GM18873 (cell line): ENCODE measurements at regions not wholly inside any gene's neighbourhood (a gene's known extent, or its start where the extent isn't known, plus 50 kb on each side); places are given as distances from the start of the nearest gene placed in this dataset.

Experiments
- ATAC-seq: cut with Tn5 transposase; IDR thresholded peaks from one replicate; pipeline ENCODE4 v1.9.1; 2021; ENCODE audit warnings: mild to moderate bottlenecking, moderate library complexity, moderate number of reproducible peaks; ENCODE audit not compliant: unreplicated experiment, low FRiP score

- no peak for ATAC-seq
Measured at GRCh38 chr10:83346266-83346910, 792.9 kb upstream of the GHITM start.

- no peak for ATAC-seq
Measured at GRCh38 chr10:83352588-83352987, 786.7 kb upstream of the GHITM start.

GRCh38 chr10:83354456-83354855 lies 784.9 kb upstream of the GHITM start:
- ATAC-seq = no peak

GRCh38 chr10:83357004-83357403 lies 782.3 kb upstream of the GHITM start:
- no peak for ATAC-seq

- no peak for ATAC-seq
Measured at GRCh38 chr10:83357627-83358026, 781.7 kb upstream of the GHITM start.

GRCh38 chr10:83367036-83367435 lies 772.3 kb upstream of the GHITM start:
- no peak for ATAC-seq

- no peak for ATAC-seq
Measured at GRCh38 chr10:83371696-83372490, 767.4 kb upstream of the GHITM start.

GRCh38 chr10:83372646-83373045 lies 766.7 kb upstream of the GHITM start:
- no peak for ATAC-seq

GRCh38 chr10:83373671-83374070 lies 765.6 kb upstream of the GHITM start:
- ATAC-seq = no peak

- no peak for ATAC-seq
Measured at GRCh38 chr10:83374741-83375140, 764.6 kb upstream of the GHITM start.

- no peak for ATAC-seq
Measured at GRCh38 chr10:83375274-83375673, 764.0 kb upstream of the GHITM start.

- ATAC-seq = no peak
Measured at GRCh38 chr10:83397806-83398205, 741.5 kb upstream of the GHITM start.

- ATAC-seq = no peak
Measured at GRCh38 chr10:83410570-83410969, 728.7 kb upstream of the GHITM start.

- no peak for ATAC-seq
Measured at GRCh38 chr10:83425306-83425705, 714.0 kb upstream of the GHITM start.

- ATAC-seq = no peak
Measured at GRCh38 chr10:83427101-83427500, 712.2 kb upstream of the GHITM start.

GRCh38 chr10:83432261-83433045 lies 706.9 kb upstream of the GHITM start:
- ATAC-seq = no peak

- ATAC-seq = no peak
Measured at GRCh38 chr10:83433705-83434104, 705.6 kb upstream of the GHITM start.

- ATAC-seq = no peak
Measured at GRCh38 chr10:83448013-83448412, 691.3 kb upstream of the GHITM start.

GRCh38 chr10:83458611-83459010 lies 680.7 kb upstream of the GHITM start:
- ATAC-seq = no peak

- no peak for ATAC-seq
Measured at GRCh38 chr10:83459124-83459523, 680.2 kb upstream of the GHITM start.

- no peak for ATAC-seq
Measured at GRCh38 chr10:83469728-83470331, 669.5 kb upstream of the GHITM start.
